DMS79 treated with DMSO at 0.1 percent for 48 hours (cell line): ENCODE measurements at regions not wholly inside any gene's neighbourhood (a gene's known extent, or its start where the extent isn't known, plus 50 kb on each side); places are given as distances from the start of the nearest gene placed in this dataset.
A peak's percentile ranks its signal among the peaks of the same experiment; 100 is the strongest.
"Not testable (repeated sequence)": the region's sequence is repeated elsewhere in the genome, so short reads cannot be mapped to it uniquely, and the experiment has no call there.

Source experiments
- DNase-seq: peaks from one replicate; lab custom pipeline; 2025; lab: John Stamatoyannopoulos, UW

GRCh38 chr10:114708084-114708483 lies 50.0 kb upstream of the ABLIM1 start:
- DNase-seq: no peak

- no peak for DNase-seq
These were observed 50.8 kb upstream of the ABLIM1 start for GRCh38 chr10:114708717-114709335.

GRCh38 chr10:114709984-114710383 lies 51.9 kb upstream of the ABLIM1 start:
- no peak for DNase-seq

GRCh38 chr10:114711176-114711868 lies 53.2 kb upstream of the ABLIM1 start:
- DNase-seq: peak; percentile 20

GRCh38 chr10:114711869-114712250 lies 53.8 kb upstream of the ABLIM1 start:
- no peak for DNase-seq

GRCh38 chr10:114713525-114714090 lies 55.5 kb upstream of the ABLIM1 start:
- DNase-seq: no peak

GRCh38 chr10:114714281-114714741 lies 56.2 kb upstream of the ABLIM1 start:
- DNase-seq: peak; percentile 14

GRCh38 chr10:114715171-114715670 lies 57.1 kb upstream of the ABLIM1 start:
- no peak for DNase-seq

GRCh38 chr10:114716811-114717404 lies 58.8 kb upstream of the ABLIM1 start:
- DNase-seq: no peak

GRCh38 chr10:114717881-114718280 lies 59.8 kb upstream of the ABLIM1 start:
- not testable (repeated sequence) for DNase-seq

GRCh38 chr10:114718374-114718773 lies 60.3 kb upstream of the ABLIM1 start:
- DNase-seq: no peak

GRCh38 chr10:114719311-114719710 lies 61.2 kb upstream of the ABLIM1 start:
- DNase-seq: no peak

GRCh38 chr10:114720023-114720422 lies 61.9 kb upstream of the ABLIM1 start:
- not testable (repeated sequence) for DNase-seq

GRCh38 chr10:114720685-114721278 lies 62.7 kb upstream of the ABLIM1 start:
- DNase-seq: no peak

GRCh38 chr10:114722136-114722535 lies 64.1 kb upstream of the ABLIM1 start:
- DNase-seq: not testable (repeated sequence)

- no peak for DNase-seq
These were observed 65.3 kb upstream of the ABLIM1 start for GRCh38 chr10:114723361-114723760.

GRCh38 chr10:114723991-114724715 lies 66.1 kb upstream of the ABLIM1 start:
- DNase-seq: no peak

GRCh38 chr10:114724716-114725106 lies 66.6 kb upstream of the ABLIM1 start:
- no peak for DNase-seq

GRCh38 chr10:114726820-114727271 lies 68.8 kb upstream of the ABLIM1 start:
- DNase-seq: no peak

- no peak for DNase-seq
These were observed 70.2 kb upstream of the ABLIM1 start for GRCh38 chr10:114728325-114728724.

GRCh38 chr10:114729103-114729659 lies 71.1 kb upstream of the ABLIM1 start:
- DNase-seq: no peak
